Umbilical cord (tissue), 1 donor: ENCODE measurements at regions not wholly inside any gene's neighbourhood (a gene's known extent, or its start where the extent isn't known, plus 50 kb on each side); places are given as distances from the start of the nearest gene placed in this dataset.

ENCODE experiments used
- DNase-seq: peaks from one replicate; pipeline ENCODE4 v3.0.0-alpha.2; 2015; ENCODE audit warnings: low spot score

GRCh38 chr14:54173802-54174201 is 217.2 kb upstream of the BMP4 start:
- DNase-seq, result peak; percentile 73

- peak; percentile 64 for DNase-seq
Measured at GRCh38 chr14:54174457-54174856, 217.8 kb upstream of the BMP4 start.

- DNase-seq, result peak; percentile 97
Measured at GRCh38 chr14:54175298-54175942, 218.8 kb upstream of the BMP4 start.

- DNase-seq, result no peak
Measured at GRCh38 chr14:54177019-54177418, 219.8 kb upstream of the CDKN3 start.

GRCh38 chr14:54177641-54178621 is 218.9 kb upstream of the CDKN3 start:
- DNase-seq, result peak; percentile 48

- DNase-seq, result peak; percentile 91
Measured at GRCh38 chr14:54182419-54183045, 214.3 kb upstream of the CDKN3 start.

GRCh38 chr14:54186821-54187763 is 209.7 kb upstream of the CDKN3 start:
- peak; percentile 85 for DNase-seq

GRCh38 chr14:54188064-54188666 is 208.6 kb upstream of the CDKN3 start:
- DNase-seq, result no peak

- no peak for DNase-seq
Measured at GRCh38 chr14:54189333-54189732, 207.5 kb upstream of the CDKN3 start.

- DNase-seq, result no peak
Measured at GRCh38 chr14:54189748-54190354, 207.0 kb upstream of the CDKN3 start.

- no peak for DNase-seq
Measured at GRCh38 chr14:54191846-54192245, 205.0 kb upstream of the CDKN3 start.

- DNase-seq, result no peak
Measured at GRCh38 chr14:54192610-54193009, 204.2 kb upstream of the CDKN3 start.

GRCh38 chr14:54193871-54194270 is 202.9 kb upstream of the CDKN3 start:
- no peak for DNase-seq

GRCh38 chr14:54194501-54194900 is 202.3 kb upstream of the CDKN3 start:
- no peak for DNase-seq

GRCh38 chr14:54197369-54197768 is 199.4 kb upstream of the CDKN3 start:
- DNase-seq, result no peak

- no peak for DNase-seq
Measured at GRCh38 chr14:54200726-54201125, 196.1 kb upstream of the CDKN3 start.

- no peak for DNase-seq
Measured at GRCh38 chr14:54202288-54202687, 194.5 kb upstream of the CDKN3 start.

GRCh38 chr14:54206516-54206915 is 190.3 kb upstream of the CDKN3 start:
- DNase-seq, result no peak

GRCh38 chr14:54207075-54207474 is 189.7 kb upstream of the CDKN3 start:
- DNase-seq, result no peak
